ENCODE measurements at regions not wholly inside any gene's neighbourhood (a gene's known extent, or its start where the extent isn't known, plus 50 kb on each side); places are given as distances from the start of the nearest gene placed in this dataset.
"Not testable (repeated sequence)": the region's sequence is repeated elsewhere in the genome, so short reads cannot be mapped to it uniquely, and the experiment has no call there.

- DNase-seq, result no peak
Observed at GRCh38 chr19:31825134-31826094, 476.2 kb upstream of the TSHZ3 start.

- DNase-seq, result no peak
Observed at GRCh38 chr19:31826325-31826724, 477.1 kb upstream of the TSHZ3 start.

GRCh38 chr19:31831421-31832175, 482.4 kb upstream of the TSHZ3 start:
- no peak for DNase-seq

GRCh38 chr19:31832176-31832548, 482.9 kb upstream of the TSHZ3 start:
- no peak for DNase-seq

GRCh38 chr19:31834070-31834469, 484.8 kb upstream of the TSHZ3 start:
- no peak for DNase-seq

GRCh38 chr19:31838163-31838815, 489.1 kb upstream of the TSHZ3 start:
- DNase-seq, result no peak

GRCh38 chr19:31840371-31840770, 491.1 kb upstream of the TSHZ3 start:
- no peak for DNase-seq

- no peak for DNase-seq
Observed at GRCh38 chr19:31841755-31842154, 492.5 kb upstream of the TSHZ3 start.

GRCh38 chr19:31863122-31863521, 482.3 kb upstream of the ZNF507 start:
- DNase-seq, result no peak

- DNase-seq, result no peak
Observed at GRCh38 chr19:31874313-31874712, 471.1 kb upstream of the ZNF507 start.

- DNase-seq, result no peak
Observed at GRCh38 chr19:31875591-31875990, 469.8 kb upstream of the ZNF507 start.

GRCh38 chr19:31880283-31880682, 465.1 kb upstream of the ZNF507 start:
- DNase-seq, result no peak

GRCh38 chr19:31881988-31882387, 463.4 kb upstream of the ZNF507 start:
- no peak for DNase-seq

GRCh38 chr19:31882709-31883108, 462.7 kb upstream of the ZNF507 start:
- no peak for DNase-seq

GRCh38 chr19:31883296-31883990, 462.0 kb upstream of the ZNF507 start:
- DNase-seq, result no peak

GRCh38 chr19:31885280-31885853, 460.0 kb upstream of the ZNF507 start:
- DNase-seq, result no peak

GRCh38 chr19:31890230-31890629, 455.2 kb upstream of the ZNF507 start:
- no peak for DNase-seq

GRCh38 chr19:31892060-31892459, 453.4 kb upstream of the ZNF507 start:
- no peak for DNase-seq

GRCh38 chr19:31893491-31893890, 451.9 kb upstream of the ZNF507 start:
- DNase-seq, result not testable (repeated sequence)

GRCh38 chr19:31894451-31894850, 451.0 kb upstream of the ZNF507 start:
- no peak for DNase-seq

- DNase-seq, result no peak
Observed at GRCh38 chr19:31897292-31897691, 448.1 kb upstream of the ZNF507 start.

- no peak for DNase-seq
Observed at GRCh38 chr19:31900991-31901390, 444.4 kb upstream of the ZNF507 start.

GRCh38 chr19:31902821-31903220, 442.6 kb upstream of the ZNF507 start:
- DNase-seq, result no peak

All from NCI-H2227 treated with DMSO at 0.1 percent for 48 hours (cell line).